ENCODE measurements at regions not wholly inside any gene's neighbourhood (a gene's known extent, or its start where the extent isn't known, plus 50 kb on each side); places are given as distances from the start of the nearest gene placed in this dataset.
"Not testable (repeated sequence)": the region's sequence is repeated elsewhere in the genome, so short reads cannot be mapped to it uniquely, and the experiment has no call there.

DNA sequence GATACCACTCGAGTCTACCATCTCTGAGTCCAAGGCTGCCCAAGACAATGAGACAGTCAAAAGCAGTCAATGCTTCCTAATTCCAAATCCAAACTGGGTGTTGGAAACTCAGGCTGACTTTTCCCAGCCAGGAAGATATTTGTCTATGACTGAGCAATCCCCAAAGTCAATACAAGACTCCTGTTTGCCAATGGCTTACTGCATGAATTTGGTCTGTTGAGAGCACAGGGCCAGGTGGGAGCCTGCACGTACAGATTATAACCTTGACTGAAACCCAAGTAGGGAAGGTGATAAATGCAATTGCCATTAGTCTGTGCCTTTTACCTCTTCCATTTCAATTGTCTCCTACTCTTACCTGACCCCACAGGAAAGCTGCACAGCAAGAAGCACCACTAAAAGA, 72.6 kb upstream of the PPARGC1A start:
- ChIA-PET CTCF (ENCODE audit: unreplicated experiment) (no interaction called here), POLR2A (interaction anchor here (0.7 to 1.2 kb wide), 2 partner anchors 11 to 30 kb away, joined by 3 read pairs; no protein-coding TSS in a partner anchor)
- H4K20me1 ChIP-seq (ENCODE audit: insufficient read depth, low read length) = no peaks in the 10 kb centered on the region
- no peak overlapping the region for H2AFZ ChIP-seq (ENCODE audit: low read length)
- intact Hi-C loops (cut with micrococcal nuclease; ENCODE audit: unreplicated experiment) = no loop called here
- no TSS peak for BruUV-seq (replicated peaks)
- H3K4me2 ChIP-seq (ENCODE audit: low read length) = no peak overlapping the region
- no peak overlapping the region for H3K4me3 ChIP-seq (ENCODE audit: low read depth, low read length, poor library complexity, severe bottlenecking)
- H3K4me1 ChIP-seq (ENCODE audit: insufficient read depth, low read length, poor library complexity, severe bottlenecking) = no peaks in the 10 kb centered on the region
- no peak overlapping the region for H3K27ac ChIP-seq (ENCODE audit: low read depth, low read length, poor library complexity, severe bottlenecking)
- no peaks in the 10 kb centered on the region for H3K79me2 ChIP-seq (ENCODE audit: insufficient read depth, low read depth, low read length)
- no peak for DNase-seq (ENCODE audit: low spot score)
- no peaks in the 10 kb centered on the region for H3K9me3 ChIP-seq (ENCODE audit: low read length)
- H3K36me3 ChIP-seq (ENCODE audit: insufficient read depth, low read length) = no peaks in the 10 kb centered on the region
- H3K9me2 ChIP-seq (ENCODE audit: insufficient read depth, low read length) = no peaks in the 10 kb centered on the region
- TF ChIP-seq CTCF (conservative IDR thresholded peaks at IDR 0.05; ENCODE audit: low read length) = no peak
- TF ChIP-seq EZH2phosphoT487 (IDR thresholded peaks at IDR 0.05; ENCODE audit: borderline replicate concordance, low read depth, low read length) = no peak

- H3K36me3 ChIP-seq (ENCODE audit: insufficient read depth, low read length); H3K9me2 ChIP-seq (ENCODE audit: insufficient read depth, low read length); H3K79me2 ChIP-seq (ENCODE audit: insufficient read depth, low read depth, low read length); H4K20me1 ChIP-seq (ENCODE audit: insufficient read depth, low read length); BruUV-seq (replicated peaks); H3K4me3 ChIP-seq (ENCODE audit: low read depth, low read length, poor library complexity, severe bottlenecking); H3K4me1 ChIP-seq (ENCODE audit: insufficient read depth, low read length, poor library complexity, severe bottlenecking); intact Hi-C loops (cut with micrococcal nuclease; ENCODE audit: unreplicated experiment); H2AFZ ChIP-seq (ENCODE audit: low read length); DNase-seq (ENCODE audit: low spot score); H3K4me2 ChIP-seq (ENCODE audit: low read length); H3K27ac ChIP-seq (ENCODE audit: low read depth, low read length, poor library complexity, severe bottlenecking); H3K9me3 ChIP-seq (ENCODE audit: low read length); CTCF ChIA-PET (ENCODE audit: unreplicated experiment): not testable (repeated sequence)
- POLR2A ChIA-PET = interaction anchor here (1.0 kb wide), 2 partner anchors 14 to 29 kb away, joined by 3 to 4 read pairs; no protein-coding TSS in a partner anchor
Observed at GRCh38 chr4:23961395-23961794, 71.5 kb upstream of the PPARGC1A start.

- Histone ChIP-seq H3K9me3 (ENCODE audit: low read length) (no peaks in the 10 kb centered on the region), H2AFZ (ENCODE audit: low read length) (no peak overlapping the region), H3K4me2 (ENCODE audit: low read length) (no peak overlapping the region), H4K20me1 (ENCODE audit: insufficient read depth, low read length) (no peaks in the 10 kb centered on the region), H3K4me3 (ENCODE audit: low read depth, low read length, poor library complexity, severe bottlenecking) (no peak overlapping the region), H3K36me3 (ENCODE audit: insufficient read depth, low read length) (no peaks in the 10 kb centered on the region), H3K27ac (ENCODE audit: low read depth, low read length, poor library complexity, severe bottlenecking) (no peak overlapping the region), H3K79me2 (ENCODE audit: insufficient read depth, low read depth, low read length) (no peaks in the 10 kb centered on the region), H3K9me2 (ENCODE audit: insufficient read depth, low read length) (no peaks in the 10 kb centered on the region), H3K4me1 (ENCODE audit: insufficient read depth, low read length, poor library complexity, severe bottlenecking) (no peaks in the 10 kb centered on the region)
- no peak for DNase-seq (ENCODE audit: low spot score)
- POLR2A ChIA-PET = interaction anchor here (0.5 kb wide), 1 partner anchor 123 kb away, joined by 3 read pairs; no protein-coding TSS in a partner anchor
- intact Hi-C loops (cut with micrococcal nuclease; ENCODE audit: unreplicated experiment) = no loop called here
- TF ChIP-seq CTCF (conservative IDR thresholded peaks at IDR 0.05; ENCODE audit: low read length) (no peak), EZH2phosphoT487 (IDR thresholded peaks at IDR 0.05; ENCODE audit: borderline replicate concordance, low read depth, low read length) (no peak)
- BruUV-seq (replicated peaks) = no TSS peak
- CTCF ChIA-PET (ENCODE audit: unreplicated experiment) = no interaction called here
Observed at GRCh38 chr4:23959396-23960148, 69.7 kb upstream of the PPARGC1A start.
